DND-41 (cell line): ENCODE measurements at regions not wholly inside any gene's neighbourhood (a gene's known extent, or its start where the extent isn't known, plus 50 kb on each side); places are given as distances from the start of the nearest gene placed in this dataset.

Source experiments
- ATAC-seq: fragments of 200-7000 bp; cut with Tn5 transposase; 3 replicates; pipeline ENCODE4 v1.9.1; 2021; ENCODE audit warnings: low read depth; ENCODE audit not compliant: insufficient read depth
- DNase-seq: peaks from one replicate; pipeline ENCODE4 v3.0.0-alpha.2; 2020
- H2AFZ ChIP-seq: 2 replicates; pipeline ENCODE4 v1.6.0; 2012; ENCODE audit warnings: low read depth, low read length
- H3K27ac ChIP-seq: 2 replicates; pipeline ENCODE4 v1.5.1; 2012; ENCODE audit warnings: low read length, inconsistent platforms
- H3K27me3 ChIP-seq: fragments of 200-600 bp; sonication (generic); 2 replicates; pipeline ENCODE4 v1.6.0; 2012; ENCODE audit warnings: low read length, mild to moderate bottlenecking, inconsistent platforms; ENCODE audit not compliant: insufficient read depth, poor library complexity
- H3K36me3 ChIP-seq: 2 replicates; pipeline ENCODE4 v1.5.1; 2012; ENCODE audit warnings: low read length, inconsistent platforms; ENCODE audit not compliant: insufficient read depth
- H3K4me1 ChIP-seq: 2 replicates; pipeline ENCODE4 v1.5.1; 2012; ENCODE audit warnings: mild to moderate bottlenecking, low read length; ENCODE audit not compliant: insufficient read depth
- H3K4me2 ChIP-seq: 2 replicates; pipeline ENCODE4 v1.6.0; 2012; ENCODE audit warnings: mild to moderate bottlenecking, moderate library complexity, low read length, inconsistent platforms; ENCODE audit not compliant: insufficient read depth
- H3K4me3 ChIP-seq, 2 experiments: fragments of 200-600 bp in 1 of 2; shearing (Covaris generic) in 1 of 2; 2 replicates each; pipeline ENCODE4 v1.5.1; 2012 to 2016; ENCODE audit warnings: inconsistent platforms in 2 of 2, low read length in 2 of 2, mild to moderate bottlenecking in 2 of 2, low read depth in 1 of 2, moderate library complexity in 1 of 2
- H3K79me2 ChIP-seq: 2 replicates; pipeline ENCODE4 v1.6.0; 2012; ENCODE audit warnings: low read length, inconsistent platforms; ENCODE audit not compliant: insufficient read depth
- H3K9ac ChIP-seq: 2 replicates; pipeline ENCODE4 v1.6.0; 2012; ENCODE audit warnings: low read depth, mild to moderate bottlenecking, inconsistent platforms, low read length, moderate library complexity
- H3K9me3 ChIP-seq: 2 replicates; pipeline ENCODE4 v1.5.1; 2012; ENCODE audit warnings: low read length, moderate library complexity, mild to moderate bottlenecking, inconsistent platforms; ENCODE audit not compliant: insufficient read depth, severe bottlenecking
- H4K20me1 ChIP-seq: 2 replicates; pipeline ENCODE4 v1.6.0; 2012; ENCODE audit warnings: low read length; ENCODE audit not compliant: insufficient read depth
- CTCF ChIP-seq: IDR thresholded peaks from 2 replicates; pipeline ENCODE4 v1.5.1; 2012; ENCODE audit warnings: borderline replicate concordance, low read length, moderate library complexity, mild to moderate bottlenecking; ENCODE audit not compliant: poor library complexity, severe bottlenecking; ENCODE audit errors: extremely low read depth
- EZH2 ChIP-seq: IDR thresholded peaks from 3 replicates; pipeline ENCODE4 v1.6.1; 2012; ENCODE audit warnings: borderline replicate concordance, low read depth, mild to moderate bottlenecking, moderate library complexity, low read length, inconsistent platforms; ENCODE audit not compliant: severe bottlenecking

GRCh38 chr5:111017731-111018130, 53.8 kb upstream of the TSLP start:
- TF ChIP-seq EZH2 (no peak), CTCF (no peak)
- DNase-seq = no peak
- no peak for ATAC-seq
- Histone ChIP-seq H3K9me3 (no peaks in the 10 kb centered on the region), H3K79me2 (no peaks in the 10 kb centered on the region), H3K9ac (no peak overlapping the region), H3K4me1 (no peaks in the 10 kb centered on the region), H3K4me3 (no peak overlapping the region), H3K27me3 (no peaks in the 10 kb centered on the region), H3K36me3 (no peaks in the 10 kb centered on the region), H3K4me2 (no peak overlapping the region), H3K27ac (no peak overlapping the region), H4K20me1 (no peaks in the 10 kb centered on the region), H2AFZ (no peak overlapping the region)
